ENCODE measurements at regions not wholly inside any gene's neighbourhood (a gene's known extent, or its start where the extent isn't known, plus 50 kb on each side); places are given as distances from the start of the nearest gene placed in this dataset.

DNA sequence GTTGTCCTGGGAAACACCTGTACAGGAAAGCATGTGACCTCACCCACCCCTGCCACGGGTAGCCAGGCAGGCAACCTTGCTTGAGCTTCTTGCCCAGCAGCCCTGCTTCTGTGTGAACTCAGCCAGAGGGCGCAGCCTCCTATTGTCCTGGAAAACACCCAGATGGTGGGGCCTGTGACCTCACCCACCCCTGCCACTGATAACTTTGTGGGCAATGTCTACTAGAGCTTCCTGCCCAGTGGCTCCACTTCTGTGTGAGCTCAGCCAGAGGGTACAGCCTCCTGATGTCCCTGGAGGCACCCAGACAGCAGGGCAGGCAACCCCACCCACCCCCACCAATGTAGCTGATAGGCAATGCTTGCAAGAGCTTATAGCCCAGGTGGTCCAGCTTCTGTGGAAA is 146.3 kb downstream of the DTHD1 start:
- TF ChIP-seq, protein P1, sequence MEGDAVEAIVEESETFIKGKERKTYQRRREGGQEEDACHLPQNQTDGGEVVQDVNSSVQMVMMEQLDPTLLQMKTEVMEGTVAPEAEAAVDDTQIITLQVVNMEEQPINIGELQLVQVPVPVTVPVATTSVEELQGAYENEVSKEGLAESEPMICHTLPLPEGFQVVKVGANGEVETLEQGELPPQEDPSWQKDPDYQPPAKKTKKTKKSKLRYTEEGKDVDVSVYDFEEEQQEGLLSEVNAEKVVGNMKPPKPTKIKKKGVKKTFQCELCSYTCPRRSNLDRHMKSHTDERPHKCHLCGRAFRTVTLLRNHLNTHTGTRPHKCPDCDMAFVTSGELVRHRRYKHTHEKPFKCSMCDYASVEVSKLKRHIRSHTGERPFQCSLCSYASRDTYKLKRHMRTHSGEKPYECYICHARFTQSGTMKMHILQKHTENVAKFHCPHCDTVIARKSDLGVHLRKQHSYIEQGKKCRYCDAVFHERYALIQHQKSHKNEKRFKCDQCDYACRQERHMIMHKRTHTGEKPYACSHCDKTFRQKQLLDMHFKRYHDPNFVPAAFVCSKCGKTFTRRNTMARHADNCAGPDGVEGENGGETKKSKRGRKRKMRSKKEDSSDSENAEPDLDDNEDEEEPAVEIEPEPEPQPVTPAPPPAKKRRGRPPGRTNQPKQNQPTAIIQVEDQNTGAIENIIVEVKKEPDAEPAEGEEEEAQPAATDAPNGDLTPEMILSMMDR (IDR thresholded peaks at IDR 0.05), result no peak
- no peak for TF ChIP-seq POLR2A (IDR thresholded peaks at IDR 0.05)
- TF ChIP-seq POLR2AphosphoS5 (IDR thresholded peaks at IDR 0.05), result no peak
